ENCODE measurements at regions not wholly inside any gene's neighbourhood (a gene's known extent, or its start where the extent isn't known, plus 50 kb on each side); places are given as distances from the start of the nearest gene placed in this dataset.

- H3K4me3 Mint-ChIP-seq, result no peak overlapping the region
- H3K27ac Mint-ChIP-seq, result no peak overlapping the region
- H3K27me3 Mint-ChIP-seq (ENCODE audit: low read depth), result no peaks in the 10 kb centered on the region
- DNase-seq (ENCODE audit: low spot score), result no peak
- no peak for ATAC-seq
- ChIA-PET CTCF (interaction anchor here (0.6 to 1.9 kb wide), 2 partner anchors 57 to 181 kb away, joined by 3 to 5 read pairs; no protein-coding TSS in a partner anchor), POLR2A (no interaction called here)
- TF ChIP-seq JAZF1 (CRISPR knock-in tag; IDR thresholded peaks at IDR 0.05) (no peak), ZNF423 (CRISPR knock-in tag; IDR thresholded peaks at IDR 0.05) (peak; percentile 84), ZNF671 (CRISPR knock-in tag; IDR thresholded peaks at IDR 0.05) (no peak)
- H3K36me3 Mint-ChIP-seq, result no peaks in the 10 kb centered on the region
- no peaks in the 10 kb centered on the region for H3K9me3 Mint-ChIP-seq
- H3K4me1 Mint-ChIP-seq, result peaks cover 21% of the 10 kb centered on the region
These were observed 70.3 kb upstream of the LHFPL2 start for GRCh38 chr5:78718824-78719223.

- CTCF ChIA-PET, result interaction anchor here (1.9 kb wide), 1 partner anchor 182 kb away, joined by 5 read pairs; no protein-coding TSS in a partner anchor
- Mint-ChIP-seq H3K27me3 (ENCODE audit: low read depth) (no peaks in the 10 kb centered on the region), H3K4me1 (peaks cover 19% of the 10 kb centered on the region), H3K9me3 (no peaks in the 10 kb centered on the region), H3K36me3 (no peaks in the 10 kb centered on the region), H3K4me3 (no peak overlapping the region), H3K27ac (no peak overlapping the region)
- TF ChIP-seq ZNF423 (CRISPR knock-in tag; IDR thresholded peaks at IDR 0.05), result peak; percentile 60; the same call in 1 of the 2 replicates
- no peak for TF ChIP-seq ZNF232 (CRISPR knock-in tag; IDR thresholded peaks at IDR 0.05)
- no peak for ATAC-seq
- POLR2A ChIA-PET, result no interaction called here
- DNase-seq (ENCODE audit: low spot score), result no peak
These were observed 69.4 kb upstream of the LHFPL2 start for GRCh38 chr5:78717674-78718584.

GRCh38 chr5:78716206-78716605, 67.6 kb upstream of the LHFPL2 start:
- no peak overlapping the region for H3K4me3 Mint-ChIP-seq
- ATAC-seq (no peak), DNase-seq (ENCODE audit: low spot score) (no peak)
- no peaks in the 10 kb centered on the region for H3K27me3 Mint-ChIP-seq (ENCODE audit: low read depth)
- POLR2A ChIA-PET, result no interaction called here
- H3K27ac Mint-ChIP-seq, result no peak overlapping the region
- peaks cover 2% of the 10 kb centered on the region; the same call in 1 of the 2 replicates for H3K36me3 Mint-ChIP-seq
- CTCF ChIA-PET, result no interaction called here
- peaks cover 10% of the 10 kb centered on the region for H3K9me3 Mint-ChIP-seq
- H3K4me1 Mint-ChIP-seq, result peaks cover 19% of the 10 kb centered on the region
- TF ChIP-seq FOXP1 (CRISPR knock-in tag; IDR thresholded peaks at IDR 0.05; ENCODE audit: borderline replicate concordance) (no peak), ZBTB43 (CRISPR knock-in tag; IDR thresholded peaks at IDR 0.05) (no peak), ZNF121 (CRISPR knock-in tag; IDR thresholded peaks at IDR 0.05) (no peak), ZNF425 (CRISPR knock-in tag; conservative IDR thresholded peaks at IDR 0.05) (no peak), ATF3 (CRISPR knock-in tag; conservative IDR thresholded peaks at IDR 0.05) (no peak), STAT6 (CRISPR knock-in tag; conservative IDR thresholded peaks at IDR 0.05; ENCODE audit: low read depth) (no peak), ATF1 (CRISPR knock-in tag; IDR thresholded peaks at IDR 0.05) (no peak), ATF2 (CRISPR knock-in tag; IDR thresholded peaks at IDR 0.05; ENCODE audit: borderline replicate concordance, low read depth) (no peak), TEAD4 (CRISPR knock-in tag; IDR thresholded peaks at IDR 0.05) (no peak), ZBTB21 (CRISPR knock-in tag; IDR thresholded peaks at IDR 0.05; ENCODE audit: borderline replicate concordance) (no peak), PRRX2 (CRISPR knock-in tag; IDR thresholded peaks at IDR 0.05) (no peak), MAX (CRISPR knock-in tag; IDR thresholded peaks at IDR 0.05) (no peak), EMX1 (CRISPR knock-in tag; IDR thresholded peaks at IDR 0.05) (no peak), E2F1 (CRISPR knock-in tag; IDR thresholded peaks at IDR 0.05) (no peak), USF2 (CRISPR knock-in tag; IDR thresholded peaks at IDR 0.05) (no peak), MLX (CRISPR knock-in tag; IDR thresholded peaks at IDR 0.05) (no peak)

All from WTC11 (cell line).